ENCODE measurements at regions not wholly inside any gene's neighbourhood (a gene's known extent, or its start where the extent isn't known, plus 50 kb on each side); places are given as distances from the start of the nearest gene placed in this dataset.
"Not testable (repeated sequence)": the region's sequence is repeated elsewhere in the genome, so short reads cannot be mapped to it uniquely, and the experiment has no call there.

GRCh38 chr5:97508864-97509263 lies 325.8 kb upstream of the RIOK2 start:
- in situ Hi-C loops (cut with HindIII; ENCODE audit: low pct_unique_long_range_greater_than_20kb, low sequenced_read_pairs): no loop called here
- DNase-seq (ENCODE audit: low read depth, low spot score): no peak

- in situ Hi-C loops (cut with HindIII; ENCODE audit: low pct_unique_long_range_greater_than_20kb, low sequenced_read_pairs); DNase-seq (ENCODE audit: low read depth, low spot score): not testable (repeated sequence)
Observed at GRCh38 chr5:97519565-97519964, 336.5 kb upstream of the RIOK2 start.

GRCh38 chr5:97523336-97523735 lies 340.3 kb upstream of the RIOK2 start:
- DNase-seq (ENCODE audit: low read depth, low spot score); in situ Hi-C loops (cut with HindIII; ENCODE audit: low pct_unique_long_range_greater_than_20kb, low sequenced_read_pairs): not testable (repeated sequence)

- in situ Hi-C loops (cut with HindIII; ENCODE audit: low pct_unique_long_range_greater_than_20kb, low sequenced_read_pairs): no loop called here
- no peak for DNase-seq (ENCODE audit: low read depth, low spot score)
Observed at GRCh38 chr5:97525780-97526179, 342.7 kb upstream of the RIOK2 start.

GRCh38 chr5:97528941-97529340 lies 345.9 kb upstream of the RIOK2 start:
- in situ Hi-C loops (cut with HindIII; ENCODE audit: low pct_unique_long_range_greater_than_20kb, low sequenced_read_pairs): no loop called here

GRCh38 chr5:97529354-97529985 lies 346.4 kb upstream of the RIOK2 start:
- in situ Hi-C loops (cut with HindIII; ENCODE audit: low pct_unique_long_range_greater_than_20kb, low sequenced_read_pairs): no loop called here
- no peak for DNase-seq (ENCODE audit: low read depth, low spot score)

More at GRCh38 chr5:97528941-97529340, 345.9 kb upstream of the RIOK2 start:
- no peak for DNase-seq (ENCODE audit: low read depth, low spot score)

- in situ Hi-C loops (cut with HindIII; ENCODE audit: low pct_unique_long_range_greater_than_20kb, low sequenced_read_pairs): no loop called here
- no peak for DNase-seq (ENCODE audit: low read depth, low spot score)
Observed at GRCh38 chr5:97531549-97531948, 348.5 kb upstream of the RIOK2 start.

- DNase-seq (ENCODE audit: low read depth, low spot score): peak; percentile 82
- in situ Hi-C loops (cut with HindIII; ENCODE audit: low pct_unique_long_range_greater_than_20kb, low sequenced_read_pairs): no loop called here
Observed at GRCh38 chr5:97534166-97534565, 351.1 kb upstream of the RIOK2 start.

- in situ Hi-C loops (cut with HindIII; ENCODE audit: low pct_unique_long_range_greater_than_20kb, low sequenced_read_pairs): no loop called here
- DNase-seq (ENCODE audit: low read depth, low spot score): no peak
Observed at GRCh38 chr5:97536683-97537082, 353.6 kb upstream of the RIOK2 start.

GRCh38 chr5:97538912-97539311 lies 355.9 kb upstream of the RIOK2 start:
- in situ Hi-C loops (cut with HindIII; ENCODE audit: low pct_unique_long_range_greater_than_20kb, low sequenced_read_pairs): no loop called here

GRCh38 chr5:97541864-97542263 lies 358.8 kb upstream of the RIOK2 start:
- in situ Hi-C loops (cut with HindIII; ENCODE audit: low pct_unique_long_range_greater_than_20kb, low sequenced_read_pairs): no loop called here
- DNase-seq (ENCODE audit: low read depth, low spot score): no peak

More at GRCh38 chr5:97538912-97539311, 355.9 kb upstream of the RIOK2 start:
- DNase-seq (ENCODE audit: low read depth, low spot score): no peak

GRCh38 chr5:97542469-97542868 lies 359.4 kb upstream of the RIOK2 start:
- in situ Hi-C loops (cut with HindIII; ENCODE audit: low pct_unique_long_range_greater_than_20kb, low sequenced_read_pairs): no loop called here

GRCh38 chr5:97543166-97543565 lies 360.1 kb upstream of the RIOK2 start:
- DNase-seq (ENCODE audit: low read depth, low spot score): no peak
- in situ Hi-C loops (cut with HindIII; ENCODE audit: low pct_unique_long_range_greater_than_20kb, low sequenced_read_pairs): no loop called here

More at GRCh38 chr5:97542469-97542868, 359.4 kb upstream of the RIOK2 start:
- DNase-seq (ENCODE audit: low read depth, low spot score): no peak

GRCh38 chr5:97544240-97544639 lies 361.2 kb upstream of the RIOK2 start:
- in situ Hi-C loops (cut with HindIII; ENCODE audit: low pct_unique_long_range_greater_than_20kb, low sequenced_read_pairs): no loop called here
- DNase-seq (ENCODE audit: low read depth, low spot score): no peak

- DNase-seq (ENCODE audit: low read depth, low spot score): no peak
- in situ Hi-C loops (cut with HindIII; ENCODE audit: low pct_unique_long_range_greater_than_20kb, low sequenced_read_pairs): no loop called here
Observed at GRCh38 chr5:97544678-97545077, 361.6 kb upstream of the RIOK2 start.

GRCh38 chr5:97545446-97545845 lies 362.4 kb upstream of the RIOK2 start:
- DNase-seq (ENCODE audit: low read depth, low spot score): no peak
- in situ Hi-C loops (cut with HindIII; ENCODE audit: low pct_unique_long_range_greater_than_20kb, low sequenced_read_pairs): no loop called here

- in situ Hi-C loops (cut with HindIII; ENCODE audit: low pct_unique_long_range_greater_than_20kb, low sequenced_read_pairs): no loop called here
- no peak for DNase-seq (ENCODE audit: low read depth, low spot score)
Observed at GRCh38 chr5:97545886-97546535, 363.0 kb upstream of the RIOK2 start.

GRCh38 chr5:97547430-97547829 lies 364.4 kb upstream of the RIOK2 start:
- no peak for DNase-seq (ENCODE audit: low read depth, low spot score)
- in situ Hi-C loops (cut with HindIII; ENCODE audit: low pct_unique_long_range_greater_than_20kb, low sequenced_read_pairs): no loop called here

GRCh38 chr5:97547999-97548738 lies 365.1 kb upstream of the RIOK2 start:
- no peak for DNase-seq (ENCODE audit: low read depth, low spot score)
- in situ Hi-C loops (cut with HindIII; ENCODE audit: low pct_unique_long_range_greater_than_20kb, low sequenced_read_pairs): no loop called here

Measured in SK-MEL-5 (cell line).